Panc1 (cell line): ENCODE measurements at regions not wholly inside any gene's neighbourhood (a gene's known extent, or its start where the extent isn't known, plus 50 kb on each side); places are given as distances from the start of the nearest gene placed in this dataset.

Experiments used
- ATAC-seq: fragments of 200-7000 bp; cut with Tn5 transposase; 2 replicates; pipeline ENCODE4 v1.9.1; 2020; ENCODE audit warnings: mild to moderate bottlenecking, moderate library complexity
- BruUV-seq: library from RNA; stranded (reverse); fragments of 400-500 nt; replicated peaks from 2 replicates; lab custom pipeline; 2021; lab: Mats Ljungman, UMichigan
- CTCF ChIA-PET: fragments of 300-600 bp; sonication (Branson Sonifier 250); formaldehyde crosslinking; loops from one replicate; lab custom pipeline; 2022; ENCODE audit warnings: antibody characterized with exemption; lab: Charles Lee
- POLR2A ChIA-PET: fragments of 300-600 bp; sonication (Branson Sonifier 250); formaldehyde crosslinking; loops from one replicate; lab custom pipeline; 2022; ENCODE audit warnings: antibody characterized with exemption; lab: Charles Lee
- DNase-seq: peaks from one replicate; pipeline ENCODE4 v3.0.0-alpha.2; 2010; ENCODE audit warnings: low read depth, low spot score
- H3K27ac ChIP-seq: 2 replicates; pipeline ENCODE4 v1.5.1; 2011; ENCODE audit warnings: mild to moderate bottlenecking, low read length, inconsistent platforms
- H3K27me3 ChIP-seq: fragments of 200-500 bp; sonication (Bioruptor generic); 2 replicates; pipeline ENCODE4 v1.6.0; 2014; ENCODE audit warnings: low read length, inconsistent platforms; ENCODE audit not compliant: control insufficient read depth, insufficient read depth
- H3K36me3 ChIP-seq: fragments of 200-500 bp; sonication (Bioruptor generic); 2 replicates; pipeline ENCODE4 v1.5.1; 2014; ENCODE audit warnings: inconsistent platforms, mild to moderate bottlenecking, low read length, moderate library complexity; ENCODE audit not compliant: control insufficient read depth, insufficient read depth
- H3K4me1 ChIP-seq: 2 replicates; pipeline ENCODE4 v1.5.1; 2011; ENCODE audit warnings: inconsistent platforms, mild to moderate bottlenecking, low read length, moderate library complexity; ENCODE audit not compliant: control insufficient read depth, insufficient read depth
- H3K4me3 ChIP-seq, 2 experiments: 2 replicates each; pipeline ENCODE4 v1.5.1; 2011 to 2012; ENCODE audit warnings: low read depth in 2 of 2, low read length in 2 of 2, mild to moderate bottlenecking in 2 of 2, inconsistent platforms in 1 of 2, moderate library complexity in 1 of 2
- H3K9me3 ChIP-seq: fragments of 200-500 bp; sonication (Bioruptor generic); 2 replicates; pipeline ENCODE4 v1.5.1; 2014; ENCODE audit warnings: low read depth, mild to moderate bottlenecking, inconsistent platforms, low read length, moderate library complexity; ENCODE audit not compliant: control insufficient read depth, insufficient read depth
- CTCF ChIP-seq: fragments of 450-650 bp; IDR thresholded peaks from 2 replicates; pipeline ENCODE4 v1.5.1; 2017; ENCODE audit warnings: mild to moderate bottlenecking
- POLR2AphosphoS5 ChIP-seq: IDR thresholded peaks from 2 replicates; pipeline ENCODE4 v1.6.1; 2012; ENCODE audit warnings: mild to moderate bottlenecking, low read depth, low read length, moderate library complexity
- REST ChIP-seq, 2 experiments: IDR thresholded peaks; 2 replicates each; pipeline ENCODE4 v1.6.1; 2011 to 2012; ENCODE audit warnings: low read depth in 2 of 2, control low read depth in 1 of 2, low read length in 1 of 2, mild to moderate bottlenecking in 1 of 2, moderate library complexity in 1 of 2; ENCODE audit not compliant: insufficient read depth in 1 of 2
- SIN3A ChIP-seq: IDR thresholded peaks from 2 replicates; pipeline ENCODE4 v1.6.1; 2012; ENCODE audit warnings: low read depth, mild to moderate bottlenecking, low read length, moderate library complexity, borderline replicate concordance; ENCODE audit not compliant: insufficient read depth
- TCF7L2 ChIP-seq: IDR thresholded peaks from 2 replicates; pipeline ENCODE4 v1.6.1; 2011; ENCODE audit warnings: mild to moderate bottlenecking, low read depth, low read length, inconsistent platforms
- in situ Hi-C: cut with HindIII; loops from 2 replicates; pipeline ENCODE4 v1.10.0; 2016; ENCODE audit warnings: low sequenced_read_pairs, low pct_unique_long_range_greater_than_20kb
- intact Hi-C: fragments of 100-400 bp; cut with micrococcal nuclease; formaldehyde crosslinking; loops from one replicate; pipeline ENCODE4 v1.10.0; 2022; ENCODE audit not compliant: unreplicated experiment

GRCh38 chr12:72207079-72207478 lies 65.1 kb upstream of the TRHDE start:
- Histone ChIP-seq H3K27ac (no peak overlapping the region), H3K4me1 (no peaks in the 10 kb centered on the region), H3K9me3 (no peaks in the 10 kb centered on the region), H3K4me3 (no peak overlapping the region), H3K36me3 (no peaks in the 10 kb centered on the region; the same call in 1 of the 2 replicates), H3K27me3 (no peaks in the 10 kb centered on the region)
- no peak for DNase-seq
- BruUV-seq: no TSS peak
- TF ChIP-seq TCF7L2: no peak
- TF ChIP-seq CTCF: no peak
- TF ChIP-seq REST (IDR thresholded peaks at IDR 0.05; ENCODE audit: insufficient read depth in 1 of 2, low read depth in 2 of 2, low read length in 1 of 2): no peak
- no peak for TF ChIP-seq POLR2AphosphoS5
- no peak for TF ChIP-seq SIN3A
- ChIA-PET POLR2A (no interaction called here), CTCF (no interaction called here)
- intact Hi-C loops (no loop called here), in situ Hi-C loops (no loop called here)
- ATAC-seq: no peak

- H3K9me3 ChIP-seq: no peaks in the 10 kb centered on the region
- BruUV-seq: no TSS peak
- H3K4me3 ChIP-seq: no peak overlapping the region
- ChIA-PET CTCF (no interaction called here), POLR2A (no interaction called here)
- H3K27me3 ChIP-seq: no peaks in the 10 kb centered on the region
- intact Hi-C loops (no loop called here), in situ Hi-C loops (no loop called here)
- DNase-seq (no peak), ATAC-seq (no peak)
- TF ChIP-seq CTCF: no peak
- no peak for TF ChIP-seq SIN3A
- TF ChIP-seq TCF7L2: no peak
- TF ChIP-seq POLR2AphosphoS5: no peak
- TF ChIP-seq REST (IDR thresholded peaks at IDR 0.05; ENCODE audit: insufficient read depth in 1 of 2, low read depth in 2 of 2, low read length in 1 of 2): no peak
- H3K4me1 ChIP-seq: no peaks in the 10 kb centered on the region
- no peak overlapping the region for H3K27ac ChIP-seq
- no peaks in the 10 kb centered on the region; the same call in 1 of the 2 replicates for H3K36me3 ChIP-seq
Measured at GRCh38 chr12:72207486-72208409, 64.4 kb upstream of the TRHDE start.
